Ecto neural progenitor cell (in vitro differentiated cells): ENCODE measurements at regions not wholly inside any gene's neighbourhood (a gene's known extent, or its start where the extent isn't known, plus 50 kb on each side); places are given as distances from the start of the nearest gene placed in this dataset.

ENCODE experiments used
- DNase-seq: peaks from one replicate; pipeline ENCODE4 v3.0.0-alpha.2; 2018; ENCODE audit warnings: low spot score

DNA sequence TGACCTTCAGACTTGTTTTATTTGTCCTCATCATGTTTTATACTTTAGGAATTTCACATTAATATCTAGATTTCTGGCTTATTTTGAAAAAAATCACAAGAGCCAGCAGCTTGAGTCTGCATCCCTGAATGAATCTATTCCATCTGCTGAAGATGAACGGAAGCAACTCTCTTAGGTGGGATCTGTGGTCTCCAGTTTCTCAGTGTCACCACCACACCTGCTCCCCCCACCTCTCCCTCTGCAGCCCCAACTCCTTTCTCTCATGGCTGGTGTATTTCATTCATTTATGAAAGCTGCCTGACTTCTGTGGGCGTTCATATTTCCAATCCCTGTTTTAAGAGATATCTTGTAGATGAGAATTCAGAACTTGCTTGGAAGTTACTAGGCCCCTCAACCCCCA, 102.1 kb upstream of the AGBL1 start:
- DNase-seq: no peak

DNA sequence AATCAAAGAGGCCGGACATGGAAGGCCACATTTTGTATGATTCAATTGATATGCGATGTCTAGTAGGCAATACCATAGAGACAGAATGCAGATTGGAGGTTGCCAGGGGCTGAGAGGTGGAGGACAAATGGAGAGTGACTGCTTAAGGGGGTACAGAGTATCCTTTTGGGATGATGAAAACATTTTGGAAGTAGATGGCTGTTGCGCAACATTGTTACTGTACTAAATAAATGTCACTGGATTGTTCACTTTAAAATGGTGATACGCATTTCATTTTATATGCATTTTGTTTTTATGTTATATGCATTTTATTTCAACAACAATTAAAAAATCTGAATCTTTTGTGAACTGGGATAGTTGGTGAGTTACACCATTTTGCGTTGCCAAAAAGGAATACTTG, 99.7 kb upstream of the AGBL1 start:
- DNase-seq: no peak

- DNase-seq: no peak
Measured at GRCh38 chr15:85980946-85981345, 98.7 kb upstream of the AGBL1 start.

GRCh38 chr15:85984241-85984640, 95.4 kb upstream of the AGBL1 start:
- no peak for DNase-seq

GRCh38 chr15:85986116-85986515, 93.6 kb upstream of the AGBL1 start:
- DNase-seq: no peak

DNA sequence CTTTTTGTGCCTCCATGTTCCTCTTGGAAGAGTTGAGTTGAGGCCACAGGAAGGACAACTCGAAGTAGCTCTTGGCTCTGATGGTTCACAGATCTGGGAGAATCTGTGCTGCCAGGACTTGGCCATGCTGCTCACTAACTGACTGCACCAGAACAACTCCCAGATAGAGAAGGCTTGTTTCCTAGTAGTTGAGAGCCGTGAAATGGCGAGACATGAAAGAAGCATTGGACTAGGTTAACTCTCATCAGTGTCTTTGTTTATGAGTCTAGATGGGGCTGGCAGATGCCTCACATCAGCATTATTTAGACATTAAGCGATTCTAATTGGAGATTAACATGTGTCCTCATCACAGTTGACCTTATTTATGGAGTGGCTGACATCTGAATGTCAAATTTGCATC, 92.9 kb upstream of the AGBL1 start:
- no peak for DNase-seq

GRCh38 chr15:85988741-85989140, 90.9 kb upstream of the AGBL1 start:
- no peak for DNase-seq

DNA sequence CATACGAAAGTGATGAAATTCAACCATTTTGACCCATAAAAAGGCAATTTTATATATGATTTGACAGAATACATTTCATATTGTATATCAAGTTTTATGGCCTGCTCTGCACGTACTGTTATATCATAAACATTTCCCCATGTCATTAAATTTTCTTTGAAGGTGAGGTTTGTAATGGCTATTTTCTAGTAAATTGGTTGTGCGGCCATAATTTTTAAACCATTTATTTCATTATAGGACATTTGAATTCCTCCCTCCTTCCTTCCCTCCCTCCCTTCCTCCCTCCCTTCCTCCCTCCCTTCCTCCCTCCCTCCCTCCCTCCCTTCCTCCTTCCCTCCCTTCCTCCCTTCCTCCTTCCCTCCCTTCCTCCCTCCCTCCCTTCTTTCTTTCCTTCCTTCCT, 87.4 kb upstream of the AGBL1 start:
- DNase-seq: no peak

DNA sequence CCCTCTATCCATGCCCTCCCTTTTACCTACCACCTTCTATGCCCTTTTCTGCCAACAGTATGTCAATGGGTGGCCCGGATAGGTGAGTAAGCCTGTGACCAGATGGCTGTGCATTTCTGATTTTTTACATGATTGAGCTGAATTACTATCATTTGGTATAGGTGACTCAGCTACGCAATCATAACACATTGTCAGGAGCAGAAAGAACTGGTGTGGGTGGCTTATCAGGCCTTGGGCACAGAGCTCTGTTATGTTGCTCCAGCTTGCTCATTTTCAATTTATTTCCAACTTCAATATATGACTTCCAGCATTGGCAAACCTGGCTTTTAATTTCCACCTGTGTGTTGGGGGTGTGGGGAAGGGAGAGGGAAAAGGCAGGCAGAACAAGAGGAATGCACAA, 86.6 kb upstream of the AGBL1 start:
- no peak for DNase-seq

GRCh38 chr15:85997618-85998017, 82.1 kb upstream of the AGBL1 start:
- DNase-seq: no peak

- DNase-seq: no peak
Measured at GRCh38 chr15:85999658-86000057, 80.0 kb upstream of the AGBL1 start.

DNA sequence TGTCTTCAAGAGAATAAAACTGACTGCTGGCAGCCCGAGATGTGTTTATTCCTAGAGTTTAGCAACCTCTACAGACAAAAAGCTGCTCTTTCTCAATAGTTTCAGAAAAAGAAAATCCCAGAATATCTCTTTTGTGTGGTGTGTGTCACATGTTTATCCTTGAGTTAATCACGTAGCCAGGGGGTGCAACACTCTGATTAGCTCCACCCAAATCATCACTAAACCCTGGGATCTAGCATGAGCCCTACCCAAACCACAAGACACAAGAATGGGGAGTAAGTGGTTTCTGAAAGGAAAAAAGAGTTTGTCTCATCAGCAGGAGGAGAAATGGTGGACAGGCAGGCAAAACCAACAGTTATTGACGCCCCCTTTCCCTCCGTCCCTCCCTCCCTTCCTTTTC, 78.5 kb upstream of the AGBL1 start:
- DNase-seq: no peak

- no peak for DNase-seq
Measured at GRCh38 chr15:86002444-86002843, 77.2 kb upstream of the AGBL1 start.

DNA sequence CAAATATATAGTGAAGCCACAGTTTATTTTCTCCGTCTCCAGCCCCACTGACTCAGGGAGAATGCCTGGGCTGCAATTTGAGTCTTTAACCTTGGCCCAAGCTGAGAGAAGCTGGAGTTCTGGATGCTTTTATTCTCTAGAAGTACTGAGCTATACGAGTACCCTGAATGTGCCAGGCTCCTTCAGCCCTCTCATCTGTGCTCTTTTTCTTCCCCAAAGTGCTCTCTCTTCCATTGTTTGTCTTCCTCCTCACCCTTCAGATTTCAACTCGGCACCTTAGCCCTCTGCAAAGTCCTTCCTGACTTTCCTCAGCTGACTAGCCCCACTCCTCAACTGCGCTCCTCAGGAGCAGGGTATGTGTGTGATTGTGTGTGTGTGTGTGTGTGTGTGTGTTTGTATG, 75.6 kb upstream of the AGBL1 start:
- no peak for DNase-seq

DNA sequence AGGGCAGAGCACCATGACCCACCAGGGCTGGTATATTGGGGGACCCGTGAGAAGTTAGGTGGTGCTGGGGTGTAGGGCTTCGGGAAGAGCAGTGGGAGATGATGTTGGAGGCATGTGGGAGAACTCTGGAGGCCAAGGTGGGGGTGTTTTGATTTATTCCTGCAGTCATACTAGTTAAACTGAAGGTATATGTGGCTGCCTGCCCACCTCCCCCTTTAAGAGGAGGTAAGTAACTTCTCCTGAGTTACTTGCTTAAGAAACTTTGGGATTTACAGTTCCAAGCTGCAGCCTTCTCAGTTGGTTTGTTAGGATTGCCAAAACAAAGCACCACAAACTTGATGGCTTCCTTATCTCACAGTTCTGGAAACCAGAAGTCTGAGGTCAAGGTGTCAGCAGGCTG, 73.1 kb upstream of the AGBL1 start:
- no peak for DNase-seq

GRCh38 chr15:86009727-86010126, 69.9 kb upstream of the AGBL1 start:
- no peak for DNase-seq

- no peak for DNase-seq
Measured at GRCh38 chr15:86010398-86010797, 69.3 kb upstream of the AGBL1 start.

DNA sequence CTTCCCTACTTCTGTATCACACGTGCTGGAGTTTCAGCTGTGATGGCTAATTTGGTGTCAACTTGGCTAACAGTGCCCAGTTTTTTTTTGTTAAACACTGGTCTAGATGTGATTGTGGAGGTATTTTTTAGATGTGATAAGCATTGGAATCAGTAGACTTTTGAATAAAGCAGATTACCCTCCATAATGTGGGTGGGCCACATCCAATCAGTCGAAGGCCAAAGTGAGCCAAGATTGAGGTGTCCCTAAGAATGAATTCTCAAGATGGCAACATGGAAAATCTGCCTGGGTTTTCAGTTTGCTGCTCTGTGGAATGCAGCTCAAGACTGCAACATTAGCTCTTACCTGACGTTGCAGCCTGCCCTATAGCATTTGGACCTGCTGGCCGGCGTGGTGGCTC, 68.8 kb upstream of the AGBL1 start:
- DNase-seq: no peak

DNA sequence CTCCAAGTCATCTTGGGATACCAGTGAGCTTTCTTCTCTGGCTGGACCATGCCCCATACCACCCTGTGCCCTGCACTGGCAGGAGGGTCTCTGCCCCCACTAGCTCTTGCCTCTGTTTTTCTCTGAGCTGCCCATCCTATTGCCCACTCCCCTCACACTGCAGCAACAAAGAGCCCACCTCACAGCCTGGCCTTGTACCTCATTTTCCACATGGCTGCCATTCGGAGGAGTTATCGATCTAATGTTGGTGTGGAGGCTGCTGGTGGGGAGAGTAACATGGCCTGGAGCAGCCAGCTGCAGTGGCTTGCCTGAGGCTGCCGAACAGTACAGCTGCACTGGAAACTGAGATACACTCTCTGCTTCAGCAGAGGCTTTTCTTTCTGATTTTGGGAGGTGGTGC, 65.7 kb upstream of the AGBL1 start:
- DNase-seq: no peak

DNA sequence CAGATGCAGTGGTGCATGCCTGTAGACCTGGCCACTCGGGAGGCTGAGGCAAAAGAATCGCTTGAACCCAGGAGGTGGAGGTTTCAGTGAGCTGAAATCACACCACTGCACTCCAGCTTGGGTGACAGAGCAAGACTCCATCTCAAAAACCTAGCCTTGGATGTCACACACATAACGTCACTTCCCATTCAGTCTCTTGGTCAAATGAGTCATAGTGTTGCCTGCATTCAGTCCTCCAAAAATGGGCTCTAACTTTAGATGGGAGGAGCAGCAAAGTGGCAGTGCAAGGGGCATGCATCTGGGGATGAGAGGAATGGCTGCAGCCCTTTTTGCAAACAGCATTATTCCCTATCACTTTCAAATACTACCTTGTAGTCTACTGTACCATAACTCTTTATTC, 62.9 kb upstream of the AGBL1 start:
- DNase-seq: no peak

GRCh38 chr15:86018679-86019078, 61.0 kb upstream of the AGBL1 start:
- DNase-seq: no peak

DNA sequence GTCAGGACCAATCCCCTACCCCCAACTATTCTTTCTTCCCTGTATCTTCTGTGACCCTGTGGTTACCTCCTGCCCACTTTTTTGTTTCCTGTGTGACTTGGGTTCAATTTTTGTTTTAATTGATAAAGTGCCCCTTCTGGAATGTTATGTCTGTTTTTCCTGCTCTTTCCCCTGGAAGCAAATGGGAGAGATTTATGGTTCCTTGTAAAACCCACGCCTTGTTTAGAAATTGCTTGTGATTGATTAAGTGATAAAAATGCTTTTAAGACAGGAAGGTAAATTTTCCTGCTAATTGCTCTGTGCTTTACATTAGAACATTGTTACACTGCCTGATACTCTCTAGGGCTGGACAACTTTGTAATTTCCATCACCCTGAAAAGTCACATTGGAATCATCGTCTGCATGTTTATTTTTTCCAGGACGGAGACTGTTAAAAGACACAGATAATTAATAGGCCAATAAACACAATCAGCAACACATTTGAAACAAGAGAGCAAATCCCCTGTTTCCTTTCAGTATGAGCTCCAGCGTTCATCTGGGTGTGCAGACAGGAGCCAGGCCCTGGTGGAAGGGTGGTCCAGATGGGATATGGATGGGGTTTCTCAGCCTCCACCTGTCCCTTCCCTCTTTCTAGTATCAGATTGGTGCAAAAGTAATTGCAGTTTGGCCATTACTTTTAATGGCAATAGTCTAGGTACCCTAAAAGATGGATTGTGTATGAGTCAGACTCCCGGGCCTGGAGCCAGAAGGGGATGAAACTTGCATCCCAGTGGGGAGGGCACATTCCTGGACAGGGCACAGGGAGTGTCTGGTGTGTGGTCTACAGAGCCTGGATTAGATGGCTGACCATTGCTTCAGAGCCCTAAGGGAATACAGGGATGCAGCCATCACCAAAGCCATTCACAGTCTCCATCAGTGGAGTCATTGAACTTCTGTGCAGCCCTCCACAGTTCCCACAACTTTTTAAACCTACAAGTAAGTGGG, 58.1 kb upstream of the AGBL1 start:
- no peak for DNase-seq

GRCh38 chr15:86028961-86029360, 50.7 kb upstream of the AGBL1 start:
- no peak for DNase-seq
